SH-SY5Y (cell line): ENCODE measurements at regions not wholly inside any gene's neighbourhood (a gene's known extent, or its start where the extent isn't known, plus 50 kb on each side); places are given as distances from the start of the nearest gene placed in this dataset.

Source experiments
- GATA2 ChIP-seq: IDR thresholded peaks from 2 replicates; pipeline ENCODE4 v1.6.1; 2011; ENCODE audit warnings: mild to moderate bottlenecking, low read depth, low read length
- GATA3 ChIP-seq: IDR thresholded peaks from 2 replicates; pipeline ENCODE4 v1.6.1; 2011; ENCODE audit warnings: low read depth, mild to moderate bottlenecking, low read length, moderate library complexity

- TF ChIP-seq GATA3 (no peak), GATA2 (no peak)
Measured at GRCh38 chr13:78028960-78029359, 110.3 kb upstream of the EDNRB start.

- TF ChIP-seq GATA2 (no peak), GATA3 (no peak)
Measured at GRCh38 chr13:78024996-78025395, 106.4 kb upstream of the EDNRB start.

GRCh38 chr13:78022164-78022877, 103.7 kb upstream of the EDNRB start:
- TF ChIP-seq GATA2 (no peak), GATA3 (no peak)

- no peak for TF ChIP-seq GATA3
- TF ChIP-seq GATA2 = no peak
Measured at GRCh38 chr13:78020861-78021260, 102.2 kb upstream of the EDNRB start.

GRCh38 chr13:78015782-78016181, 97.2 kb upstream of the EDNRB start:
- TF ChIP-seq GATA3 (no peak), GATA2 (no peak)

GRCh38 chr13:78012046-78012445, 93.4 kb upstream of the EDNRB start:
- TF ChIP-seq GATA2 = no peak
- TF ChIP-seq GATA3 = no peak

GRCh38 chr13:78004821-78005220, 86.2 kb upstream of the EDNRB start:
- TF ChIP-seq GATA2 = no peak
- no peak for TF ChIP-seq GATA3

- no peak for TF ChIP-seq GATA2
- TF ChIP-seq GATA3 = no peak
Measured at GRCh38 chr13:77999746-78000145, 81.1 kb upstream of the EDNRB start.

- TF ChIP-seq GATA3 = no peak
- no peak for TF ChIP-seq GATA2
Measured at GRCh38 chr13:77994166-77994565, 75.5 kb upstream of the EDNRB start.

GRCh38 chr13:77991003-77991402, 72.4 kb upstream of the EDNRB start:
- no peak for TF ChIP-seq GATA2
- TF ChIP-seq GATA3 = no peak

GRCh38 chr13:77989281-77989680, 70.7 kb upstream of the EDNRB start:
- no peak for TF ChIP-seq GATA2
- TF ChIP-seq GATA3 = no peak

GRCh38 chr13:77988355-77988754, 69.7 kb upstream of the EDNRB start:
- TF ChIP-seq GATA2 (no peak), GATA3 (no peak)

- no peak for TF ChIP-seq GATA2
- no peak for TF ChIP-seq GATA3
Measured at GRCh38 chr13:77986713-77987112, 68.1 kb upstream of the EDNRB start.

- TF ChIP-seq GATA3 (no peak), GATA2 (no peak)
Measured at GRCh38 chr13:77985866-77986636, 67.4 kb upstream of the EDNRB start.

- TF ChIP-seq GATA2 (no peak), GATA3 (no peak)
Measured at GRCh38 chr13:77981281-77981881, 62.8 kb upstream of the EDNRB start.
